ENCODE measurements at regions not wholly inside any gene's neighbourhood (a gene's known extent, or its start where the extent isn't known, plus 50 kb on each side); places are given as distances from the start of the nearest gene placed in this dataset.

DNA sequence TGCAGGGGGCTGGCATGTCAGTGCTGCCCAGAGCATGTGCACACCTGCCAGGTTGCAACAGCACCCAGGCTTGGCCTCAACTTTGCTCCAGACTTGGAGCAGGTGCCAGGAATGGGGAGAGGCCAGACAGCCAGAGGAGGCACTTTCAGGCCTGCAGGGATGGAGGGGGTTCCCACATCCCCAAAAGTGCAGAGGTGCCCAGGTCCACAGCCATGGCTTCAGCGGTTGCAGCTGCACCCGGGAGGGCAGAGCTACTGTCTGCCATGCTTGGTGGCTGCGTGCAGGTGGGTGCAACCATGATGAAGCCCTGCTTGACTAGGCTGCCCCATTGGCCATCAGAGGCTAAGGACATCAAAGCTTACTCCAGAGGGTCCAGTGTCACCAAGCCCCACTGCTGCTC, 196.8 kb upstream of the VRK2 start:
- Histone ChIP-seq H3K9ac (ENCODE audit: low read depth in 1 of 3, low read length in 3 of 3) (no peak overlapping the region), H3K27me3 (ENCODE audit: control insufficient read depth in 3 of 3, insufficient read depth in 3 of 3, low read length in 3 of 3) (no peaks in the 10 kb centered on the region), H3K9me3 (ENCODE audit: control insufficient read depth in 3 of 3, low read length in 3 of 3) (no peaks in the 10 kb centered on the region), H3K36me3 (ENCODE audit: control insufficient read depth in 3 of 3, insufficient read depth in 3 of 3, low read length in 3 of 3) (no peaks in the 10 kb centered on the region), H3K4me3 (ENCODE audit: low read length in 3 of 3) (no peak overlapping the region), H3K27ac (ENCODE audit: low read depth, low read length) (no peak overlapping the region), H3K4me1 (ENCODE audit: control insufficient read depth in 3 of 3, insufficient read depth in 3 of 3, low read length in 3 of 3) (no peaks in the 10 kb centered on the region)

DNA sequence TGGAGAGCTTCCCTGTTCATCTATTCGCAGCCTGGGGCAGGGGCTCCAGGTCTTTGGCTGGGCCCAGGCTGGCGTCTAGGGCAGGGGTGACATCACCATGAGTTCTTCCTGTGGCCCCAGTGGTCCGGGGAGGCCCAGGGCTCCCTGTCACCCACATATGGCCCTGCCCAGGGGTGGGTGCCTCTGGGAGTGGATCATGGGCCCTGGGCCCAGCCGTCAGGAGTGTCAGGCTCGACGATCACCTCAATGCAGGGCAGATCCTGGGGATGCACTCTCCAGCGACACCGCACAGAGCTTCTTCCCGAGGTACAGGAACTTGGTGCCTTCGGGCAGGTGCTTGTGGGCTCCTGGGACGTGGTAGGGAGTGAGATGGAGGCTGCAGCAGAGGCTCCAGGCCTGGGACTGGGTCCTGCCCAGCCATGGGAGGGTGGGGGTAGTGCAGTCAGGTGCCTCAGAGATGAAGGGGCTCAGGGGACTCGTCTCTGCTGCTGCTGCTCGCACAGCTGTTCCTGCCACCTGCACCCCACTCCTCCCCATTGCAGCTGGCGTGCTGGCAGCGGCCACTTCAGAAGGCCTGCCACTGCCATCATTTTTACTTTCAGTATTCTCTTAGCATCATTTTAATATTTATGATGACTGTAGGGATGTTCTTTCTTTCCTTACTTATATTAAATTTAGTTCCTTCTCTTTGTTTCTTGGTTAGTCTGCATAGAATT, 196.0 kb upstream of the VRK2 start:
- H3K27me3 ChIP-seq (ENCODE audit: control insufficient read depth in 3 of 3, insufficient read depth in 3 of 3, low read length in 3 of 3): no peaks in the 10 kb centered on the region

DNA sequence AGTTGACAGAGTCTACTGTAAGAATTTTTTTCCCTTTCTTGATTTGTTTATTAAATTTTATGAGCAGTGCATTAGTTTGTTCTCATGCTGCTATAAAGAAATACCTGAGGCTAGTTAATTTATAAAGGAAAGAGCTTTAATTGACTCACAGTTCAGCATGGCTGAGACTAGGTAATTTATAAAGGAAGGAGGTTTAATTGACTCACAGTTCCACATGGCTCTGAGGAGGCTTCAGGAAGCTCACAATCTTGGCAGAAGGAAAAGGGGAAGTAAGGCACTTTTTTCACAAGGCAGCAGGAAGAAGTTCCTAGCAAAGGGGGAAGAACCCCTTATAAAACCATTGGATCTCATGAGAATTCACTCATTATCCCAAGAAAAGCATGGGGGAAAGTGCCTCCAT, 191.4 kb upstream of the VRK2 start:
- H3K27ac ChIP-seq (ENCODE audit: low read depth, low read length): no peak overlapping the region
- H3K4me3 ChIP-seq (ENCODE audit: low read length in 3 of 3): no peak overlapping the region
- no peaks in the 10 kb centered on the region for H3K4me1 ChIP-seq (ENCODE audit: control insufficient read depth in 3 of 3, insufficient read depth in 3 of 3, low read length in 3 of 3)
- no peak overlapping the region for H3K9ac ChIP-seq (ENCODE audit: low read depth in 1 of 3, low read length in 3 of 3)
- H3K36me3 ChIP-seq (ENCODE audit: control insufficient read depth in 3 of 3, insufficient read depth in 3 of 3, low read length in 3 of 3): no peaks in the 10 kb centered on the region
- no peaks in the 10 kb centered on the region for H3K27me3 ChIP-seq (ENCODE audit: control insufficient read depth in 3 of 3, insufficient read depth in 3 of 3, low read length in 3 of 3)
- no peaks in the 10 kb centered on the region for H3K9me3 ChIP-seq (ENCODE audit: control insufficient read depth in 3 of 3, low read length in 3 of 3)

More for the DNA sequence above, 196.0 kb upstream of the VRK2 start:
- no peaks in the 10 kb centered on the region for H3K4me1 ChIP-seq (ENCODE audit: control insufficient read depth in 3 of 3, insufficient read depth in 3 of 3, low read length in 3 of 3)
- no peak overlapping the region for H3K27ac ChIP-seq (ENCODE audit: low read depth, low read length)
- no peaks in the 10 kb centered on the region for H3K9me3 ChIP-seq (ENCODE audit: control insufficient read depth in 3 of 3, low read length in 3 of 3)
- H3K9ac ChIP-seq (ENCODE audit: low read depth in 1 of 3, low read length in 3 of 3): no peak overlapping the region
- H3K36me3 ChIP-seq (ENCODE audit: control insufficient read depth in 3 of 3, insufficient read depth in 3 of 3, low read length in 3 of 3): no peaks in the 10 kb centered on the region
- no peak overlapping the region for H3K4me3 ChIP-seq (ENCODE audit: low read length in 3 of 3)

DNA sequence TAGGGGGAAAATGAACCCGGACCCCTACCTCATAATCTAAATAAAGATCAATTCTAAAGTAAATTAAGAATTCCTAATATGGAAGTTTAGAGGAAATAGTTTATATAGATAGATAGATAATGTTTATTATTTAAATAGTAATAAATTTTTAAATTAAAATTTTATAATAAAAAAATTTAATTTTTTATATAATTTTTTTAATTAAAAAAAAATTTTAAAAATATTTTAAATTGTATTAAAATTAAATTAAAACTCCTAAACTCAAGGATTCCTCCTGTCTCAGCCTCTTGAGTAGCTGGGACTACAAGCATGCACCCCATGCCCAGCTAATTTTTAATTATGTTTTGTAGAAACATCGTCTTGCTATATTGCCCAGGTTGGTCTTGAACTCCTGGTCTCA, 186.9 kb upstream of the VRK2 start:
- no peaks in the 10 kb centered on the region for H3K4me1 ChIP-seq (ENCODE audit: control insufficient read depth in 3 of 3, insufficient read depth in 3 of 3, low read length in 3 of 3)
- H3K36me3 ChIP-seq (ENCODE audit: control insufficient read depth in 3 of 3, insufficient read depth in 3 of 3, low read length in 3 of 3): no peaks in the 10 kb centered on the region
- no peak overlapping the region for H3K4me3 ChIP-seq (ENCODE audit: low read length in 3 of 3)
- H3K9ac ChIP-seq (ENCODE audit: low read depth in 1 of 3, low read length in 3 of 3): no peak overlapping the region
- H3K9me3 ChIP-seq (ENCODE audit: control insufficient read depth in 3 of 3, low read length in 3 of 3): no peaks in the 10 kb centered on the region
- H3K27me3 ChIP-seq (ENCODE audit: control insufficient read depth in 3 of 3, insufficient read depth in 3 of 3, low read length in 3 of 3): no peaks in the 10 kb centered on the region
- H3K27ac ChIP-seq (ENCODE audit: low read depth, low read length): no peak overlapping the region

DNA sequence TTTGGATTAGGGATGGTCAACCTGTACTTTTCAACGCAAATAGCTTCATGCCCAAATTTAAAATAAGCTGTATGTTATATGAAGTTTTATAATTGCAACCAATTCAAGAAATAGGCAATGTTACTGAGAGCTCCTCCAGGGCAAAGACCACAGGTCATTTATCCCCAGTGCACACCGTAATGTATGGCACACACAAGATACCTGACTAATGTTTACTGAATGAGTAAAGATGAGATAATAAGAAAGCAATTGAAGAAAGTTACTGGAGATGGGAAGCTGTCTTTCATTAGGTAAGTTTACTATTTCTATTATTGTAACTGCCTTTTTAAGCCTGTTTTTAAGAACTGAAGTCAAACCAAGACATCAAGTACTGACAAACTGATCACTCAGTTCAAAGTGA, 184.5 kb upstream of the VRK2 start:
- Histone ChIP-seq H3K36me3 (ENCODE audit: control insufficient read depth in 3 of 3, insufficient read depth in 3 of 3, low read length in 3 of 3) (no peaks in the 10 kb centered on the region), H3K9me3 (ENCODE audit: control insufficient read depth in 3 of 3, low read length in 3 of 3) (no peaks in the 10 kb centered on the region), H3K27ac (ENCODE audit: low read depth, low read length) (no peak overlapping the region), H3K9ac (ENCODE audit: low read depth in 1 of 3, low read length in 3 of 3) (no peak overlapping the region), H3K27me3 (ENCODE audit: control insufficient read depth in 3 of 3, insufficient read depth in 3 of 3, low read length in 3 of 3) (no peaks in the 10 kb centered on the region), H3K4me1 (ENCODE audit: control insufficient read depth in 3 of 3, insufficient read depth in 3 of 3, low read length in 3 of 3) (no peaks in the 10 kb centered on the region), H3K4me3 (ENCODE audit: low read length in 3 of 3) (no peak overlapping the region)

DNA sequence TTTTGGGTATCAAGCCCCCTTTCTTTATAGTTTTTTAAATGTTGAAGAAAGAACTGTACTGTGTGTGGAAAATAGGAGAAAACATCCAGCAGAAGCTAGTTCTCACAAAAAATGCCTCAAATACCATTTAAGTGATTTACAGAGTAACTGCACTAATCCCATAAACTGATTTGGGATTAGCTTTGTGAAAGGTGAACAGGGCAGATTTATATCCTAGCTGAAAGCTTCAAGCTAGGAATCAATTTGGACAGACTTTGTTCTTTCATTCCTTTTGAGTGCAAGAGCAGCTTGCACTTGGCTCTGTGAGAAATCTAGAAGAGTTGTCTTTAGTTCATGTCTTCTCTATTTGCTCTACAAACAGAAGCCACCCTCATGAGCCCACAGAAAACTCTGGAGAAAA, 183.9 kb upstream of the VRK2 start:
- no peak overlapping the region for H3K9ac ChIP-seq (ENCODE audit: low read depth in 1 of 3, low read length in 3 of 3)
- H3K36me3 ChIP-seq (ENCODE audit: control insufficient read depth in 3 of 3, insufficient read depth in 3 of 3, low read length in 3 of 3): no peaks in the 10 kb centered on the region
- no peaks in the 10 kb centered on the region for H3K9me3 ChIP-seq (ENCODE audit: control insufficient read depth in 3 of 3, low read length in 3 of 3)
- no peaks in the 10 kb centered on the region for H3K4me1 ChIP-seq (ENCODE audit: control insufficient read depth in 3 of 3, insufficient read depth in 3 of 3, low read length in 3 of 3)
- H3K27ac ChIP-seq (ENCODE audit: low read depth, low read length): no peak overlapping the region
- no peak overlapping the region for H3K4me3 ChIP-seq (ENCODE audit: low read length in 3 of 3)
- H3K27me3 ChIP-seq (ENCODE audit: control insufficient read depth in 3 of 3, insufficient read depth in 3 of 3, low read length in 3 of 3): no peaks in the 10 kb centered on the region

DNA sequence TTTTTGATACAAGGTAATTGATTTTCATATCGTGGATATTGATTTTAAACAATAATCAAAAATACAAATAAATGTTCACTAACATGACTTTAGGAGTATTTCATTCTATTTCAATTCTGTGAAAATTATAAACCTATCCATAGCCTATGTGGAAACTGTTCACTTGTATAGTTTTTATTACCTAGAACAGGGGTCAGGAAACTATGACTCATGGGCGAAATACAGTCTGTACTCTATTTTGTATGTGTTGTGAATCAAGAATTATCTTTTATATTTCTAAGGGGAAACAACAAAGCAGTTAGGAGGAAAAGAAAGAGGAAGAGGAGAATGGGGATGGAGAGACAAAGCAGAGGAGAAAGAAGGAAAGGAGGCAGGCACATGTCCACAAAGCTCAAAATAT, 181.7 kb upstream of the VRK2 start:
- H3K4me1 ChIP-seq (ENCODE audit: control insufficient read depth in 3 of 3, insufficient read depth in 3 of 3, low read length in 3 of 3): no peaks in the 10 kb centered on the region
- no peaks in the 10 kb centered on the region for H3K9me3 ChIP-seq (ENCODE audit: control insufficient read depth in 3 of 3, low read length in 3 of 3)
- H3K4me3 ChIP-seq (ENCODE audit: low read length in 3 of 3): no peak overlapping the region
- H3K36me3 ChIP-seq (ENCODE audit: control insufficient read depth in 3 of 3, insufficient read depth in 3 of 3, low read length in 3 of 3): no peaks in the 10 kb centered on the region
- no peaks in the 10 kb centered on the region for H3K27me3 ChIP-seq (ENCODE audit: control insufficient read depth in 3 of 3, insufficient read depth in 3 of 3, low read length in 3 of 3)
- no peak overlapping the region for H3K9ac ChIP-seq (ENCODE audit: low read depth in 1 of 3, low read length in 3 of 3)
- H3K27ac ChIP-seq (ENCODE audit: low read depth, low read length): no peak overlapping the region

DNA sequence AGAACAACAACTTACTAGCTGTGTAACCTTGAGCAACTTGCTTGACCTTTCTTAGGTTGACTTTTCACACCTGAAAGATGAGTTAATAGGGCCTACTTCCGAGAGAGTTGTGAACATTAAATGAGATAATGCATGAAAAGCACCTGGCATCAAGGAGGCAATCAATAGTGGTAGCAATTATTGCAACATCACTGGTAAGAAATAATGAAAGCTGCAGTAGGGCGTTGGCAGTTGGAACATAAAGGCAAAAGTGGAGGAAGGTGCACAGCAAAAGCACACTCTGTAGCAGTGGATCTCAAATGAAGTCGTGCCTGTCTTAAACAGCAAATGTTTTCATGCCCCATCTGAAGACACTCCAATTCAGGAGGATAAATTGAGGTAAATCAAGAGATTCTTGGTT, 178.9 kb upstream of the VRK2 start:
- H3K4me1 ChIP-seq (ENCODE audit: control insufficient read depth in 3 of 3, insufficient read depth in 3 of 3, low read length in 3 of 3): no peaks in the 10 kb centered on the region
- no peak overlapping the region for H3K4me3 ChIP-seq (ENCODE audit: low read length in 3 of 3)
- H3K9me3 ChIP-seq (ENCODE audit: control insufficient read depth in 3 of 3, low read length in 3 of 3): no peaks in the 10 kb centered on the region
- H3K36me3 ChIP-seq (ENCODE audit: control insufficient read depth in 3 of 3, insufficient read depth in 3 of 3, low read length in 3 of 3): no peaks in the 10 kb centered on the region
- no peak overlapping the region for H3K9ac ChIP-seq (ENCODE audit: low read depth in 1 of 3, low read length in 3 of 3)
- H3K27ac ChIP-seq (ENCODE audit: low read depth, low read length): no peak overlapping the region
- no peaks in the 10 kb centered on the region for H3K27me3 ChIP-seq (ENCODE audit: control insufficient read depth in 3 of 3, insufficient read depth in 3 of 3, low read length in 3 of 3)

DNA sequence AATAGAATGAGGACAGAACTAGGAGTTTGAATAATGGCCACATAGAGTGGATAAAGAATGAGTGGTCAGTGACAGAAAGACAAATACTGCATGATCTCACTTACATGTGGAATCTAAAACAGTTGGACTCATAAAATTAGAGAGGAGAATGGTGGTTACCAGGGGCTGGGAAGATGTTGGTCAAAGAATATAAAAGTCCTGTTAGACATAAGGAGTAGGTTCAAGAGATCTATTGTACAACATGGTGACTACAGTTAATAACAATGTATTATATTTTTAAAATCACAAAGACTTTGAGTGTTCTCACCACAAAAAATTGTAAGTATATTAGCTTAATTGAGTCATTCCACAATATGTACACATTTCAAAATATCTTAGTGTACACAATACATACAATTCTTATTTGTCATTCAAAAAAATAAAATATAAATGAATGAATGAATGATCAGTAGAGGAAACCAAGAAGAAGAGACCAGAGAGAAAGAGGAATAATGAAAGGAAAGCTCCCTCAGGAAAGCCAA, 177.9 kb upstream of the VRK2 start:
- no peak overlapping the region for H3K27ac ChIP-seq (ENCODE audit: low read depth, low read length)

DNA sequence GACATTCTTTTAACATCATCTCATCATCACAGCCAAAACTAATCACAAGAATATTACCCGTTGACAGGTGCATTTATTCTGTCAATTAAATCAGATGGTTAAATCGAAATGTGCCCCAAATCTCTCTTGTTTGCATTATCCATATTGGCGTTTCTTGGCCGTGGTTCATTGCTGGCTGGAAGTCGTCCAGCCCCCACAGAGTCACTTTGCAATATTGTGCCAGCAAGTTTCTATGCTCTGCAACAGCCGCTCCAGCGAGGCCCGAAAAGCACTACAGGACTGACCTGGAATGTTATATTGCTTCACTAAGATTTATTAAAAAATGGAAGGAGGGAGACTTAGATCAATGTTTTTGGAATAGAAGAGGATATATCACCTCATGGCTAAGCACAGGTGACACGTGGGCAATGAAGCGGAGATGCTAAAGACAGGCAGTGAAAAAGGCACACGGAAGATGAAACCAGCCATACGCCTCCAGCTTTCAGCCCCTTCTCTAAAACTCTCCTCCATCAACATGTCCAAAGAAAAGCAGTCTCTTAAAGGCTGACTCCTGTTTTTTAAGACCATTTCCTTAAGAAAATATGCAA, 176.8 kb upstream of the VRK2 start:
- Histone ChIP-seq H3K27ac (ENCODE audit: low read depth, low read length) (no peak overlapping the region), H3K36me3 (ENCODE audit: control insufficient read depth in 3 of 3, insufficient read depth in 3 of 3, low read length in 3 of 3) (no peaks in the 10 kb centered on the region), H3K4me1 (ENCODE audit: control insufficient read depth in 3 of 3, insufficient read depth in 3 of 3, low read length in 3 of 3) (no peaks in the 10 kb centered on the region)

More for the DNA sequence above, 177.9 kb upstream of the VRK2 start:
- Histone ChIP-seq H3K36me3 (ENCODE audit: control insufficient read depth in 3 of 3, insufficient read depth in 3 of 3, low read length in 3 of 3) (no peaks in the 10 kb centered on the region), H3K4me3 (ENCODE audit: low read length in 3 of 3) (no peak overlapping the region), H3K4me1 (ENCODE audit: control insufficient read depth in 3 of 3, insufficient read depth in 3 of 3, low read length in 3 of 3) (no peaks in the 10 kb centered on the region), H3K9me3 (ENCODE audit: control insufficient read depth in 3 of 3, low read length in 3 of 3) (no peaks in the 10 kb centered on the region), H3K27me3 (ENCODE audit: control insufficient read depth in 3 of 3, insufficient read depth in 3 of 3, low read length in 3 of 3) (no peaks in the 10 kb centered on the region), H3K9ac (ENCODE audit: low read depth in 1 of 3, low read length in 3 of 3) (no peak overlapping the region)

More for the DNA sequence above, 176.8 kb upstream of the VRK2 start:
- Histone ChIP-seq H3K4me3 (ENCODE audit: low read length in 3 of 3) (no peak overlapping the region), H3K27me3 (ENCODE audit: control insufficient read depth in 3 of 3, insufficient read depth in 3 of 3, low read length in 3 of 3) (no peaks in the 10 kb centered on the region), H3K9me3 (ENCODE audit: control insufficient read depth in 3 of 3, low read length in 3 of 3) (no peaks in the 10 kb centered on the region), H3K9ac (ENCODE audit: low read depth in 1 of 3, low read length in 3 of 3) (no peak overlapping the region)
